MM.1S (cell line): ENCODE measurements at regions not wholly inside any gene's neighbourhood (a gene's known extent, or its start where the extent isn't known, plus 50 kb on each side); places are given as distances from the start of the nearest gene placed in this dataset.

Experiments used
- CTCF ChIP-seq: fragments of 300-600 bp; sonication (generic); IDR thresholded peaks from 2 replicates; pipeline ENCODE4 v1.5.1; 2016; ENCODE audit warnings: antibody characterized with exemption, low read length, mixed read lengths
- EZH2 ChIP-seq: fragments of 300-600 bp; sonication (generic); optimal IDR thresholded peaks from 2 replicates; pipeline ENCODE3; 2017; ENCODE audit warnings: low read depth, mild to moderate bottlenecking, antibody characterized with exemption, low read length, mixed read lengths

GRCh38 chr6:169847141-169847674, 95.8 kb downstream of the ERMARD start:
- no peak for TF ChIP-seq CTCF
- TF ChIP-seq EZH2: no peak
